ENCODE measurements at regions not wholly inside any gene's neighbourhood (a gene's known extent, or its start where the extent isn't known, plus 50 kb on each side); places are given as distances from the start of the nearest gene placed in this dataset.
"Not testable (repeated sequence)": the region's sequence is repeated elsewhere in the genome, so short reads cannot be mapped to it uniquely, and the experiment has no call there.

DNA sequence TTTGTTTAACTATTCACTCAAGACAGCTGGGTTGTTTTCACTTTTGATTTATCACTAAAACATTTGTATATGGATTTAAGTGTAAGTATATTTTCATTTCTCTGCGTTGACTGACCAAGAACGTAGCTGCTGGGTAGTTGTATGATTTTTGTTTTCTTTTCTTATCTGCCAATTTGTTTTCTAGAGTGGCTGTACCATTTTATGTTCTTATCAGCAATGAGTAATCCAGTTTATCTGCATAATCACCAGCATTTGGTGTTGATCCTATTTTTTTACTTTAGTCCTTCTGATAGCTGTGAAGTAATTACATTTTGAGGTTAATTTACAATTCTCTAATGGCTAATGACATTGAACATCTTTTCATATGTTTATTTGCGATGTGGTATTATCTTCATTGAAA is 1178.4 kb upstream of the TMEFF2 start:
- Mint-ChIP-seq H3K4me3 (no peak overlapping the region), H3K9me3 (no peaks in the 10 kb centered on the region), H3K27ac (no peak overlapping the region), H3K27me3 (no peaks in the 10 kb centered on the region), H3K36me3 (no peaks in the 10 kb centered on the region), H3K4me1 (no peaks in the 10 kb centered on the region)
- no peaks in the 10 kb centered on the region for H3K27me3 ChIP-seq (replicated peaks in 1 of 2; ENCODE audit: control insufficient read depth in 2 of 2, extremely low read depth in 1 of 2, insufficient read depth in 2 of 2, low read length in 1 of 2)
- ATAC-seq (replicated peaks in 1 of 4) (no peak), DNase-seq (no peak)
- POLR2A ChIA-PET: no interaction called here
- no peak overlapping the region for H3K4me3 ChIP-seq (ENCODE audit: control insufficient read depth in 1 of 2, extremely low read depth in 1 of 2, low read length in 1 of 2)
- no peaks in the 10 kb centered on the region for H3K4me1 ChIP-seq (ENCODE audit: control insufficient read depth in 1 of 2, extremely low read depth in 1 of 2, insufficient read depth in 2 of 2, low read length in 2 of 2)
- no peaks in the 10 kb centered on the region for H3K36me3 ChIP-seq (ENCODE audit: control insufficient read depth in 2 of 2, extremely low read depth in 1 of 2, insufficient read depth in 1 of 2, low read length in 1 of 2)
- H3K27ac ChIP-seq (ENCODE audit: low read length): no peak overlapping the region
- no peaks in the 10 kb centered on the region for H3K9me3 ChIP-seq
- WGBS (ENCODE audit: insufficient coverage): 90% methylated on average over 2 of the region's 3 CpGs
- CTCF ChIA-PET: no interaction called here

GRCh38 chr2:193371200-193371599 is 1176.5 kb upstream of the TMEFF2 start:
- no peak overlapping the region for H3K4me3 ChIP-seq (ENCODE audit: control insufficient read depth in 1 of 2, extremely low read depth in 1 of 2, low read length in 1 of 2)
- DNase-seq: no peak
- H3K9me3 ChIP-seq: no peaks in the 10 kb centered on the region
- ChIA-PET POLR2A (no interaction called here), CTCF (no interaction called here)
- ATAC-seq (replicated peaks in 1 of 4): no peak
- Mint-ChIP-seq H3K4me1 (no peaks in the 10 kb centered on the region), H3K27ac (no peak overlapping the region), H3K4me3 (no peak overlapping the region), H3K9me3 (no peaks in the 10 kb centered on the region), H3K27me3 (no peaks in the 10 kb centered on the region), H3K36me3 (no peaks in the 10 kb centered on the region)
- H3K27ac ChIP-seq (ENCODE audit: low read length): no peak overlapping the region
- no peaks in the 10 kb centered on the region for H3K36me3 ChIP-seq (ENCODE audit: control insufficient read depth in 2 of 2, extremely low read depth in 1 of 2, insufficient read depth in 1 of 2, low read length in 1 of 2)
- H3K4me1 ChIP-seq (ENCODE audit: control insufficient read depth in 1 of 2, extremely low read depth in 1 of 2, insufficient read depth in 2 of 2, low read length in 2 of 2): no peaks in the 10 kb centered on the region
- WGBS (ENCODE audit: insufficient coverage): 80% methylated on average over 2 of the region's 7 CpGs
- no peaks in the 10 kb centered on the region for H3K27me3 ChIP-seq (replicated peaks in 1 of 2; ENCODE audit: control insufficient read depth in 2 of 2, extremely low read depth in 1 of 2, insufficient read depth in 2 of 2, low read length in 1 of 2)

DNA sequence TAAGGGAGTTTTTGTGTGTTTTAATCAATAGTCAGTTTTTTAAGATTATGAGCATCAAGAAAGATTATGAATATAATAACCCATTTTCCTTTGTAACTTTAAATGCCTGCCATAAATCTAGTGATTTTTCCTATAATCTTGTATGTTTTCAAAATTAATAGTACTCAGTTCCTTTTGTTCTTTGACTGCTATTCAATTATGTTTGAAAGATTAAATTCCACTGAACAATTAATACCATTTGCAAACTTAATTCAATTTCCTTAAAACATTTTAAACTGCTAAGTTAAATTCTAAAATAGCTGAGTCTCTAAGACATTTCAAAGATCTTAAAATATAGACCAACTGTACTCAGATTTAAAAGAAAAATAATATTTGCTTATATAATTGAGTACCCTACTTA is 1173.9 kb upstream of the TMEFF2 start:
- H3K27me3 ChIP-seq (replicated peaks in 1 of 2; ENCODE audit: control insufficient read depth in 2 of 2, extremely low read depth in 1 of 2, insufficient read depth in 2 of 2, low read length in 1 of 2): no peaks in the 10 kb centered on the region
- no peak overlapping the region for H3K4me3 ChIP-seq (ENCODE audit: control insufficient read depth in 1 of 2, extremely low read depth in 1 of 2, low read length in 1 of 2)
- Mint-ChIP-seq H3K4me3 (no peak overlapping the region), H3K4me1 (no peaks in the 10 kb centered on the region), H3K27ac (no peak overlapping the region), H3K27me3 (no peaks in the 10 kb centered on the region), H3K9me3 (no peaks in the 10 kb centered on the region), H3K36me3 (no peaks in the 10 kb centered on the region)
- CTCF ChIA-PET: no interaction called here
- POLR2A ChIA-PET: no interaction called here
- ATAC-seq (replicated peaks in 1 of 4): no peak
- H3K36me3 ChIP-seq (ENCODE audit: control insufficient read depth in 2 of 2, extremely low read depth in 1 of 2, insufficient read depth in 1 of 2, low read length in 1 of 2): no peaks in the 10 kb centered on the region
- DNase-seq: no peak
- no peaks in the 10 kb centered on the region for H3K9me3 ChIP-seq
- no peak overlapping the region for H3K27ac ChIP-seq (ENCODE audit: low read length)
- H3K4me1 ChIP-seq (ENCODE audit: control insufficient read depth in 1 of 2, extremely low read depth in 1 of 2, insufficient read depth in 2 of 2, low read length in 2 of 2): no peaks in the 10 kb centered on the region

DNA sequence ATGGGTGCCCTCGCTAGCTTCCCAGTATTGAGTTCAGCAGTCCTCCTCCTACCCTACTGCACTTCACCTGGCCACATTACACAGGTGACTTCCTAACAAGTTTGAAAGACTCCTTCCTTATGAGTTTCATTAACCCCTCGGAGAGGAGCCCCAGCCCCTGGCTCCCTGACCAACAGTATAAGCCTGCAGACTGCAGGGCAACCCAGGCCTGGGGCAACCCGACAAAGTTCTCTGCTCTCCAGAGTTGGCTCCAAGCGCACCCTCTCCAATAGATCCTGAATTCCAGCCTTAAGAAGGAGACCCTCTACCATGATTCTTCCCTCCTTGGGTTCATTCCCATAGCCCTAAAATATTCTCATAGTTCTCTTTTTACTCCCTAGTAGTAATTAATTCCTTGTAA is 1162.8 kb upstream of the TMEFF2 start:
- H3K4me1 Mint-ChIP-seq: no peaks in the 10 kb centered on the region

GRCh38 chr2:193352665-193353242 is 1158.0 kb upstream of the TMEFF2 start:
- H3K4me1 ChIP-seq (ENCODE audit: control insufficient read depth in 1 of 2, extremely low read depth in 1 of 2, insufficient read depth in 2 of 2, low read length in 2 of 2): not testable (repeated sequence)

More for the DNA sequence above, 1162.8 kb upstream of the TMEFF2 start:
- Histone ChIP-seq H3K36me3 (ENCODE audit: control insufficient read depth in 2 of 2, extremely low read depth in 1 of 2, insufficient read depth in 1 of 2, low read length in 1 of 2) (no peaks in the 10 kb centered on the region), H3K4me1 (ENCODE audit: control insufficient read depth in 1 of 2, extremely low read depth in 1 of 2, insufficient read depth in 2 of 2, low read length in 2 of 2) (no peaks in the 10 kb centered on the region), H3K27ac (ENCODE audit: low read length) (no peak overlapping the region), H3K9me3 (no peaks in the 10 kb centered on the region), H3K4me3 (ENCODE audit: control insufficient read depth in 1 of 2, extremely low read depth in 1 of 2, low read length in 1 of 2) (no peak overlapping the region), H3K27me3 (replicated peaks in 1 of 2; ENCODE audit: control insufficient read depth in 2 of 2, extremely low read depth in 1 of 2, insufficient read depth in 2 of 2, low read length in 1 of 2) (no peaks in the 10 kb centered on the region)
- POLR2A ChIA-PET: no interaction called here
- CTCF ChIA-PET: no interaction called here
- no peaks in the 10 kb centered on the region for H3K27me3 Mint-ChIP-seq
- H3K9me3 Mint-ChIP-seq: no peaks in the 10 kb centered on the region
- H3K27ac Mint-ChIP-seq: no peak overlapping the region
- 71% methylated on average over 2 of the region's 4 CpGs for WGBS (ENCODE audit: insufficient coverage)
- H3K36me3 Mint-ChIP-seq: no peaks in the 10 kb centered on the region
- DNase-seq (no peak), ATAC-seq (replicated peaks in 1 of 4) (no peak)
- H3K4me3 Mint-ChIP-seq: no peak overlapping the region

GRCh38 chr2:193350509-193350908 is 1155.8 kb upstream of the TMEFF2 start:
- Mint-ChIP-seq H3K27ac (no peak overlapping the region), H3K4me3 (no peak overlapping the region), H3K36me3 (no peaks in the 10 kb centered on the region), H3K9me3 (no peaks in the 10 kb centered on the region), H3K27me3 (no peaks in the 10 kb centered on the region), H3K4me1 (peaks cover 10 to 12% (median 11%) of the 10 kb centered on the region in 3 donors)
- POLR2A ChIA-PET: no interaction called here
- no peaks in the 10 kb centered on the region for H3K4me1 ChIP-seq (ENCODE audit: control insufficient read depth in 1 of 2, extremely low read depth in 1 of 2, insufficient read depth in 2 of 2, low read length in 2 of 2)
- no peak for ATAC-seq (replicated peaks in 1 of 4)
- DNase-seq: no peak
- H3K36me3 ChIP-seq (ENCODE audit: control insufficient read depth in 2 of 2, extremely low read depth in 1 of 2, insufficient read depth in 1 of 2, low read length in 1 of 2): no peaks in the 10 kb centered on the region
- CTCF ChIA-PET: interaction anchor here in 1 of 2 donors (0.7 kb wide), 1 partner anchor 68 kb away, joined by 3 read pairs; no protein-coding TSS in a partner anchor
- H3K4me3 ChIP-seq (ENCODE audit: control insufficient read depth in 1 of 2, extremely low read depth in 1 of 2, low read length in 1 of 2): no peak overlapping the region
- no peak overlapping the region for H3K27ac ChIP-seq (ENCODE audit: low read length)
- WGBS (ENCODE audit: insufficient coverage): no CpG with 5 or more reads among the region's 2 CpGs
- H3K9me3 ChIP-seq: no peaks in the 10 kb centered on the region
- H3K27me3 ChIP-seq (replicated peaks in 1 of 2; ENCODE audit: control insufficient read depth in 2 of 2, extremely low read depth in 1 of 2, insufficient read depth in 2 of 2, low read length in 1 of 2): no peaks in the 10 kb centered on the region

More at GRCh38 chr2:193352665-193353242, 1158.0 kb upstream of the TMEFF2 start:
- H3K4me1 Mint-ChIP-seq; H3K27me3 Mint-ChIP-seq; H3K9me3 Mint-ChIP-seq; DNase-seq; POLR2A ChIA-PET; H3K27ac ChIP-seq (ENCODE audit: low read length); H3K27me3 ChIP-seq (replicated peaks in 1 of 2; ENCODE audit: control insufficient read depth in 2 of 2, extremely low read depth in 1 of 2, insufficient read depth in 2 of 2, low read length in 1 of 2); H3K9me3 ChIP-seq; H3K27ac Mint-ChIP-seq; CTCF ChIA-PET; ATAC-seq (replicated peaks in 1 of 4); H3K4me3 Mint-ChIP-seq; H3K4me3 ChIP-seq (ENCODE audit: control insufficient read depth in 1 of 2, extremely low read depth in 1 of 2, low read length in 1 of 2); H3K36me3 Mint-ChIP-seq; H3K36me3 ChIP-seq (ENCODE audit: control insufficient read depth in 2 of 2, extremely low read depth in 1 of 2, insufficient read depth in 1 of 2, low read length in 1 of 2): not testable (repeated sequence)
- WGBS (ENCODE audit: insufficient coverage): 80% methylated on average over 1 of the region's 13 CpGs

DNA sequence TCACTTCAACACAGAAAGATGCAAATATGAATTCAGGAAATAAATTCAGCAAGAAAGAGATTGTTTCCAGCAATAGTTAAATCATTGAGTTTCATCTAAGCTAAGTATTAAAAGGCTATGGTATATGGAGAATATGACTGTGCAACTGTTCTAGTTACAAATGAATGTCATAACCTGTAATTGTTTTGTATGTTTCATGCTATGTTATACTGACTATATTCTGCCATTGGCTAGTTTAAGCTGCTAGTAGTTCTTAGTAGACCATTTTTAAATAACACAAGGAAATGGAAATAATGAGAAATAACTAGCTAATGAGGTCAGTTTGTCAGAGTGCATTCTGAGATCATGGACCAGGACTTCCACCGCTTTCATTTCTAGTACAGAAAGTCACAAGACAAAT is 1154.9 kb upstream of the TMEFF2 start:
- Mint-ChIP-seq H3K4me3 (no peak overlapping the region), H3K4me1 (peaks cover 10 to 12% (median 11%) of the 10 kb centered on the region in 3 donors), H3K27ac (no peak overlapping the region), H3K9me3 (no peaks in the 10 kb centered on the region), H3K27me3 (no peaks in the 10 kb centered on the region), H3K36me3 (no peaks in the 10 kb centered on the region)
- Histone ChIP-seq H3K9me3 (no peaks in the 10 kb centered on the region), H3K4me1 (ENCODE audit: control insufficient read depth in 1 of 2, extremely low read depth in 1 of 2, insufficient read depth in 2 of 2, low read length in 2 of 2) (no peaks in the 10 kb centered on the region), H3K4me3 (ENCODE audit: control insufficient read depth in 1 of 2, extremely low read depth in 1 of 2, low read length in 1 of 2) (no peak overlapping the region), H3K27ac (ENCODE audit: low read length) (no peak overlapping the region), H3K27me3 (replicated peaks in 1 of 2; ENCODE audit: control insufficient read depth in 2 of 2, extremely low read depth in 1 of 2, insufficient read depth in 2 of 2, low read length in 1 of 2) (no peaks in the 10 kb centered on the region), H3K36me3 (ENCODE audit: control insufficient read depth in 2 of 2, extremely low read depth in 1 of 2, insufficient read depth in 1 of 2, low read length in 1 of 2) (no peaks in the 10 kb centered on the region)
- no CpG with 5 or more reads among the region's 1 CpG for WGBS (ENCODE audit: insufficient coverage)
- CTCF ChIA-PET: interaction anchor here in 1 of 2 donors (0.7 kb wide), 1 partner anchor 69 kb away, joined by 3 read pairs; no protein-coding TSS in a partner anchor
- ATAC-seq (replicated peaks in 1 of 4) (no peak), DNase-seq (no peak)
- POLR2A ChIA-PET: no interaction called here

All from T-cell (primary cell).